HTR-8/SVneo (cell line): ENCODE measurements at regions not wholly inside any gene's neighbourhood (a gene's known extent, or its start where the extent isn't known, plus 50 kb on each side); places are given as distances from the start of the nearest gene placed in this dataset.

Source experiments
- DNase-seq: peaks from one replicate; pipeline ENCODE4 v3.0.0; 2011; ENCODE audit warnings: low spot score, mixed read lengths; ENCODE audit not compliant: insufficient read length
- FAIRE-seq: peaks from 2 replicates; lab custom pipeline; 2011; peaks lifted over from hg19 to GRCh38; lab: Jason Lieb, UNC

GRCh38 chr21:19853061-19853460, 1145.1 kb upstream of the NCAM2 start:
- no peak for FAIRE-seq
- no peak for DNase-seq

GRCh38 chr21:19853709-19854575, 1144.3 kb upstream of the NCAM2 start:
- no peak for FAIRE-seq

GRCh38 chr21:19855522-19855921, 1142.7 kb upstream of the NCAM2 start:
- no peak for FAIRE-seq
- no peak for DNase-seq

More at GRCh38 chr21:19853709-19854575, 1144.3 kb upstream of the NCAM2 start:
- DNase-seq, result no peak

GRCh38 chr21:19864476-19864875, 1133.7 kb upstream of the NCAM2 start:
- no peak for DNase-seq
- FAIRE-seq, result no peak

GRCh38 chr21:19870682-19871081, 1127.5 kb upstream of the NCAM2 start:
- DNase-seq (no peak), FAIRE-seq (no peak)

- no peak for DNase-seq
- FAIRE-seq, result no peak
These were observed 1123.7 kb upstream of the NCAM2 start for GRCh38 chr21:19874521-19874920.

- no peak for DNase-seq
- no peak for FAIRE-seq
These were observed 1120.1 kb upstream of the NCAM2 start for GRCh38 chr21:19878133-19878532.

GRCh38 chr21:19899645-19900044, 1098.6 kb upstream of the NCAM2 start:
- FAIRE-seq (no peak), DNase-seq (no peak)

- FAIRE-seq, result no peak
- no peak for DNase-seq
These were observed 1098.1 kb upstream of the NCAM2 start for GRCh38 chr21:19900149-19900548.

GRCh38 chr21:19908390-19908789, 1089.8 kb upstream of the NCAM2 start:
- DNase-seq (no peak), FAIRE-seq (no peak)

GRCh38 chr21:19914028-19914427, 1084.2 kb upstream of the NCAM2 start:
- no peak for DNase-seq
- no peak for FAIRE-seq

- FAIRE-seq (no peak), DNase-seq (no peak)
These were observed 1077.0 kb upstream of the NCAM2 start for GRCh38 chr21:19921211-19921610.

- FAIRE-seq, result no peak
- no peak for DNase-seq
These were observed 1076.1 kb upstream of the NCAM2 start for GRCh38 chr21:19922122-19922521.

GRCh38 chr21:19935467-19935866, 1062.7 kb upstream of the NCAM2 start:
- DNase-seq, result no peak
- no peak for FAIRE-seq

GRCh38 chr21:19937619-19938018, 1060.6 kb upstream of the NCAM2 start:
- DNase-seq (no peak), FAIRE-seq (no peak)

GRCh38 chr21:19941626-19942025, 1056.6 kb upstream of the NCAM2 start:
- DNase-seq (no peak), FAIRE-seq (no peak)

GRCh38 chr21:19950347-19950746, 1047.9 kb upstream of the NCAM2 start:
- DNase-seq (no peak), FAIRE-seq (no peak)

- FAIRE-seq, result no peak
- no peak for DNase-seq
These were observed 1029.1 kb upstream of the NCAM2 start for GRCh38 chr21:19969156-19969555.

GRCh38 chr21:19981938-19982337, 1016.3 kb upstream of the NCAM2 start:
- DNase-seq, result no peak
- FAIRE-seq, result no peak

GRCh38 chr21:19986396-19986795, 1011.8 kb upstream of the NCAM2 start:
- FAIRE-seq, result no peak
- no peak for DNase-seq

- no peak for FAIRE-seq
These were observed 1010.5 kb upstream of the NCAM2 start for GRCh38 chr21:19987671-19988070.

GRCh38 chr21:19992540-19992939, 1005.7 kb upstream of the NCAM2 start:
- FAIRE-seq, result no peak
- DNase-seq, result no peak

More at GRCh38 chr21:19987671-19988070, 1010.5 kb upstream of the NCAM2 start:
- no peak for DNase-seq
